Left colon (tissue), 2 donors: ENCODE measurements at regions not wholly inside any gene's neighbourhood (a gene's known extent, or its start where the extent isn't known, plus 50 kb on each side); places are given as distances from the start of the nearest gene placed in this dataset.

Source experiments
- ATAC-seq: fragments of 200-7000 bp; cut with Tn5 transposase; one replicate; pipeline ENCODE4 v1.9.1; 2020; ENCODE audit warnings: mild to moderate bottlenecking, moderate library complexity
- DNase-seq, 2 donors: peaks; one replicate each; pipeline ENCODE4 v3.0.0-alpha.2; 2020
- intact Hi-C, 2 donors: fragments of 100-400 bp; cut with DNase I in 1 of 2; cut with micrococcal nuclease in 1 of 2; formaldehyde crosslinking; loops; one replicate each; pipeline versions ENCODE4 v1.11.2 to v1.14.0; 2022; cut with DNase I, micrococcal nuclease
- donor health status: DM: no; HTN: no; CAD: no.
- donor health status: DM: yes; HTN: yes; CAD: no.

GRCh38 chr5:5551499-5551898 is 129.0 kb downstream of the ICE1 start:
- ATAC-seq (no peak), DNase-seq (no peak)
- intact Hi-C loops = no loop called here

DNA sequence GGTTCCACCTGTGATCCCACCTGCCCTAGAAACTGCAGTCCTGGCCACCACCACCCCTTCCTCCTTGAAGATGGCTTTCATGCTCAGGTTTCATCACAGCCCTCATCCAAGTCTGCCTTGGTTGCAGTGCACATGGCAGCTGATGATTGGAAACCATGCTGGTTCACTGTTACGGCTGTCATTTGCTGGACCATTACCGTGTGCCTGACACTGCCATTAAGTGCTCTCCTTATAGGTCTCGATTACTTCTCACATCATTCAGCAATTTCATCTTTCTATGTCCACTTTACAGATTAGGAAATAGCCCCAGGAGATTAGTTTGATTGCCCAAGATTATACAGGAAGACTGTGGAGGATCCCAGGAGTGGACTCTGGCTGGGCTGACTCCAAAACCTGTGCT is 123.9 kb downstream of the ICE1 start:
- DNase-seq (no peak), ATAC-seq (no peak)
- intact Hi-C loops = no loop called here

DNA sequence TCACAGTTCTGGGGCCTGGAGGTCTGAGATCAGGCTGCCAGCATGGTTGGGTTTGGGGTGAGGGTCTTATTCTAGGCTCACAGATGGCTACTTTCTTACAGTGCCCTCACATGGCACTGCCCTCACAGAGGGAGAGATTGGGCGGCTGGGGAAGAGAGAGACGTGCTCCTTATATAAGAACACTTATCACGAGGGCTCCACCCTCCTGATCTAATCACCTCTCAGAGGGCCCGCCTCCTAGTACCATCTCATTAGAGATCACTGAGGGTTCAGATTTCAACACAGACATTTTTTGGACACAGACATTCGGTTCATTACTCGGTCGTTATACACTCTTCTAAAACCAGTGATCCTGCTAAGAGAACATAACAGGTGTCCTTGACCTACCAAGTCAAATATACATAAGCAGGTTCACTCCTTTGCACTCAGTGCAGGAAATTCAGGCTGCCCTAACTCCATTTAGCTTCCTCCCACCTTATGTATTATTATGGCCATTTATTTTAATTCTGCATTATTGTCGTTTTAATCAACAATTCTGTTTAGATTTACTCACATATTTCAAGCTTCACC is 121.7 kb downstream of the ICE1 start:
- intact Hi-C loops = no loop called here
- ATAC-seq = no peak

GRCh38 chr5:5542654-5543053 is 120.2 kb downstream of the ICE1 start:
- ATAC-seq (no peak), DNase-seq (no peak)
- intact Hi-C loops = no loop called here

More for the DNA sequence above, 121.7 kb downstream of the ICE1 start:
- no peak for DNase-seq

DNA sequence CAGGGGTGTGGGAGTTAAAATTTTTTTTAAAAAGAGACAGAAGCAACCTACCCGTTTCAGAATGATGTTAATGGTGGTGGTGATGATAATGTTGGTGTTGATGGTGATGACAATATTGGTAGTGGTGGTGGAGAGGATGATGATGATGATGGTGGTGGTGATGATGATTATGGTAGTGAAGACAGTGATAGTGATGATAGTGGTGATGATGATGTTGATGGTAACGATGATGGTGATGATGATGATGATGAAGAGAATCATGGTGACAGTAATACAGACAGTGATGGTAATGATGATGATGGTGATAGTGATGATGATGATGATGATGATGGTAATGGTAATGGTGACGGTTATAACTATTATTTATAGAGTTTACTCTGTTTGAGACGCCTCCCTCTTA is 117.6 kb downstream of the ICE1 start:
- DNase-seq (no peak), ATAC-seq (no peak)
- intact Hi-C loops = no loop called here
